KMS-11 (cell line): ENCODE measurements at regions not wholly inside any gene's neighbourhood (a gene's known extent, or its start where the extent isn't known, plus 50 kb on each side); places are given as distances from the start of the nearest gene placed in this dataset.

Source experiments
- H2AFZ ChIP-seq: fragments of 200-600 bp; sonication (generic); 2 replicates; pipeline ENCODE4 v1.6.1; 2016; ENCODE audit warnings: antibody characterized with exemption, mixed run types, low read depth
- H3K27ac ChIP-seq: fragments of 200-600 bp; sonication (generic); 2 replicates; pipeline ENCODE4 v1.6.1; 2016; ENCODE audit warnings: mild to moderate bottlenecking, mixed run types
- H3K27me3 ChIP-seq: fragments of 200-600 bp; sonication (generic); 2 replicates; pipeline ENCODE4 v1.6.1; 2017; ENCODE audit warnings: mild to moderate bottlenecking, low read depth, mixed run types, moderate library complexity; ENCODE audit not compliant: insufficient read depth
- H3K36me3 ChIP-seq: fragments of 200-600 bp; sonication (generic); 2 replicates; pipeline ENCODE4 v1.6.1; 2017; ENCODE audit warnings: mild to moderate bottlenecking, mixed run types; ENCODE audit not compliant: insufficient read depth
- H3K4me1 ChIP-seq: fragments of 200-600 bp; sonication (generic); 2 replicates; pipeline ENCODE4 v1.6.1; 2016; ENCODE audit warnings: mild to moderate bottlenecking, low read depth, mixed run types; ENCODE audit not compliant: poor library complexity, severe bottlenecking
- H3K4me2 ChIP-seq: fragments of 200-600 bp; sonication (generic); 2 replicates; pipeline ENCODE4 v1.7.0; 2016; ENCODE audit warnings: mild to moderate bottlenecking, mixed run types
- H3K4me3 ChIP-seq: fragments of 200-600 bp; sonication (generic); IDR thresholded peaks from 2 replicates; pipeline ENCODE4 v1.6.1; 2017; ENCODE audit warnings: low read depth, low read length, mixed read lengths; ENCODE audit not compliant: insufficient read depth
- H3K79me2 ChIP-seq: fragments of 200-600 bp; sonication (generic); 2 replicates; pipeline ENCODE4 v1.6.1; 2016; ENCODE audit warnings: low read depth, mixed run types; ENCODE audit not compliant: insufficient read depth
- H3K9ac ChIP-seq: fragments of 200-600 bp; sonication (generic); 2 replicates; pipeline ENCODE4 v1.6.1; 2016; ENCODE audit warnings: mild to moderate bottlenecking, mixed run types
- H4K20me1 ChIP-seq: fragments of 200-600 bp; sonication (generic); 2 replicates; pipeline ENCODE4 v1.6.1; 2016; ENCODE audit warnings: mild to moderate bottlenecking, mixed run types; ENCODE audit not compliant: insufficient read depth
- CTCF ChIP-seq: fragments of 200-600 bp; sonication (generic); conservative IDR thresholded peaks from 2 replicates; pipeline ENCODE4 v1.6.1; 2017; ENCODE audit warnings: low read depth, mild to moderate bottlenecking, antibody characterized with exemption, low read length, moderate library complexity, mixed read lengths

DNA sequence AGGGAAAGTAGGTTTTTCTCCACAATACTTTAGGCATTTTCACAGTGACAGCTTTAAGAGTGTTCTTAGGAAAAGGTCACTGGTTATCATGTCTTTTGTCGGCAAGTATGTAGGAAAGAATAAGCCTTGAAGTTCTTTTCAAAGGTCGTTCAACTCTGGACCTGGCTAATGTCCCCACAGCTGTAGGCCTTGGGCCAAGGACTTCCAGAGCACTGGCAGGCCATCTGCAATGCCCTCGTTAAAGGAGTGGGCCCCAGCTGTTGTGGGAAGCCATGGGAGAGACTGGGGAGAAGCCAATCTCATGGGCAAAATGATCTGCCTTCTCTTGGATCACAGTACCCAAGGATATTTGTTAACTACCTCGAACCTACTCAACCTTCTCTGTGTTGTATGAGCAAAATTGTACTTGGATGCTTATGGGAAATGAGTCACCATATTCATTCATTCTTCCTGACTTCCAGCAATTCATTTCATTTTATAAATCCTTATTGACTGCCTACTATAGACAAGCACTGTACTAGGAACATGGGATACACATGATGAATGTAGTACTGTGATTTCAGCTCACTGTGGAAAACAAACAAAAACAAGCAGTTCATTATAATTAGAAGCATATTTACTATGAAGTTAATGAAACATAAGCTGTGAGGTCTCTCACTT, 141.1 kb upstream of the KIT start:
- no peak overlapping the region for H3K9ac ChIP-seq
- no peak overlapping the region for H3K4me3 ChIP-seq
- no peaks in the 10 kb centered on the region for H3K79me2 ChIP-seq
- H4K20me1 ChIP-seq = no peaks in the 10 kb centered on the region
- H3K4me2 ChIP-seq = no peak overlapping the region
- H3K36me3 ChIP-seq = no peaks in the 10 kb centered on the region
- no peak overlapping the region for H2AFZ ChIP-seq
- no peak overlapping the region for H3K27ac ChIP-seq
- no peaks in the 10 kb centered on the region for H3K4me1 ChIP-seq
- no peak for TF ChIP-seq CTCF
- H3K27me3 ChIP-seq = no peaks in the 10 kb centered on the region

- no peaks in the 10 kb centered on the region for H3K4me1 ChIP-seq
- H3K27ac ChIP-seq = no peak overlapping the region
- H2AFZ ChIP-seq = no peak overlapping the region
- H3K4me2 ChIP-seq = no peak overlapping the region
- H3K9ac ChIP-seq = no peak overlapping the region
- no peaks in the 10 kb centered on the region for H4K20me1 ChIP-seq
- no peak for TF ChIP-seq CTCF
- no peaks in the 10 kb centered on the region for H3K27me3 ChIP-seq
- H3K36me3 ChIP-seq = no peaks in the 10 kb centered on the region
- no peaks in the 10 kb centered on the region for H3K79me2 ChIP-seq
- H3K4me3 ChIP-seq = no peak overlapping the region
These were observed 139.8 kb upstream of the KIT start for GRCh38 chr4:54517781-54518444.

GRCh38 chr4:54525602-54526001, 132.2 kb upstream of the KIT start:
- Histone ChIP-seq H3K4me2 (no peak overlapping the region), H3K36me3 (no peaks in the 10 kb centered on the region), H4K20me1 (no peaks in the 10 kb centered on the region), H3K27ac (no peak overlapping the region), H3K27me3 (no peaks in the 10 kb centered on the region), H2AFZ (no peak overlapping the region), H3K79me2 (no peaks in the 10 kb centered on the region), H3K9ac (no peak overlapping the region), H3K4me3 (no peak overlapping the region), H3K4me1 (no peaks in the 10 kb centered on the region)
- no peak for TF ChIP-seq CTCF

- Histone ChIP-seq H3K4me2 (no peak overlapping the region), H3K4me3 (no peak overlapping the region), H2AFZ (no peak overlapping the region), H3K27me3 (no peaks in the 10 kb centered on the region), H3K79me2 (no peaks in the 10 kb centered on the region), H3K9ac (no peak overlapping the region), H3K27ac (no peak overlapping the region), H3K4me1 (no peaks in the 10 kb centered on the region), H4K20me1 (no peaks in the 10 kb centered on the region), H3K36me3 (no peaks in the 10 kb centered on the region)
- TF ChIP-seq CTCF = no peak
These were observed 131.2 kb upstream of the KIT start for GRCh38 chr4:54526560-54526959.
